ENCODE measurements at regions not wholly inside any gene's neighbourhood (a gene's known extent, or its start where the extent isn't known, plus 50 kb on each side); places are given as distances from the start of the nearest gene placed in this dataset.
"Not testable (repeated sequence)": the region's sequence is repeated elsewhere in the genome, so short reads cannot be mapped to it uniquely, and the experiment has no call there.

- no peak for DNase-seq
Observed at GRCh38 chrX:118261151-118261550, 84.8 kb upstream of the WDR44 start.

- no peak for DNase-seq
Observed at GRCh38 chrX:118271775-118272174, 74.1 kb upstream of the WDR44 start.

GRCh38 chrX:118272242-118272641, 73.7 kb upstream of the WDR44 start:
- peak; percentile 27 for DNase-seq

- no peak for DNase-seq
Observed at GRCh38 chrX:118286066-118286762, 59.7 kb upstream of the WDR44 start.

GRCh38 chrX:118295818-118296217, 50.1 kb upstream of the WDR44 start:
- not testable (repeated sequence) for DNase-seq

Measured in fibroblast of skin of right biceps (primary cell).